NCI-H1105 treated with DMSO at 0.1 percent for 48 hours (cell line): ENCODE measurements at regions not wholly inside any gene's neighbourhood (a gene's known extent, or its start where the extent isn't known, plus 50 kb on each side); places are given as distances from the start of the nearest gene placed in this dataset.
"Not testable (repeated sequence)": the region's sequence is repeated elsewhere in the genome, so short reads cannot be mapped to it uniquely, and the experiment has no call there.

Source experiments
- DNase-seq: peaks from one replicate; lab custom pipeline; 2025; lab: John Stamatoyannopoulos, UW

DNA sequence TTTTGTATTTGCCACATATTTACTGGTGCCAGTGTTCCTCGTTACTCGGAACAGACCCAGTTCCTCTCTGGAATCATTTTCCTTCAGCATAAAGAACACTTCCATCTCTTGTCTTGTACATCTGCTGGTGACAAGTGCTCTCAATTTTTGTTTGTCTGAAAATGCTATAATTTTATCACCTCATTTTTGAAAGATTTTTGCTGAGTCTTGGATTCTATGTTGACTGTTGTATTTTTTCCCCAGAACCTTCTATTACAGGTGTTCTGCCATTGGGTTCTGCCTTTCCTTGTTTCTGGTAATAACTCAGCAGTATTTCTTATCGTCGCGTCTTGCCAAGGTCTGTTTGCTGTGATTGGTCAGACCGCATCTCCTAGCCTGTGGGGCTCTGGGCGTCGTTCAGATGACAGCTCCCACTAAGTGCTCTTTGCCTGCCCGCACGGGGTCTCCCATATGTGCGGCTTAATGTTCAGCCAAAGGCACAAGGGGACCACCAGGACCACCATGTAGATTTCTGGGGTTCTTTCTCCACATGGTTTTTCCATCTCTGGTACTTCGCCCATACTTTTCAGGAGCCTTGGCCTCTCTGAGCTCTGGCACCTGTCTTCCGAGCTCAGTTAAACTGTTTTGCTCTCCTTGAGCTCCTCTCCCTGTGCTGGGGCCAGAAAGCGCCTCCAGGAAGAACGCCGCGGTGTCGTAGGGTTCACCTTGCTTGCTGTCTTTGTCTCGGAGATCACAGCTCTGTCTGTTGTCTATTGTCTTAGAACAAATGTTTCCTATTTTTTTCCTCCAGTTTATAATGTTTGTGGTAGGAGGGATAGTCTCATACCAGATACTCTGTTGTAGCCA, 80.0 kb downstream of the METRNL start:
- DNase-seq, result no peak

DNA sequence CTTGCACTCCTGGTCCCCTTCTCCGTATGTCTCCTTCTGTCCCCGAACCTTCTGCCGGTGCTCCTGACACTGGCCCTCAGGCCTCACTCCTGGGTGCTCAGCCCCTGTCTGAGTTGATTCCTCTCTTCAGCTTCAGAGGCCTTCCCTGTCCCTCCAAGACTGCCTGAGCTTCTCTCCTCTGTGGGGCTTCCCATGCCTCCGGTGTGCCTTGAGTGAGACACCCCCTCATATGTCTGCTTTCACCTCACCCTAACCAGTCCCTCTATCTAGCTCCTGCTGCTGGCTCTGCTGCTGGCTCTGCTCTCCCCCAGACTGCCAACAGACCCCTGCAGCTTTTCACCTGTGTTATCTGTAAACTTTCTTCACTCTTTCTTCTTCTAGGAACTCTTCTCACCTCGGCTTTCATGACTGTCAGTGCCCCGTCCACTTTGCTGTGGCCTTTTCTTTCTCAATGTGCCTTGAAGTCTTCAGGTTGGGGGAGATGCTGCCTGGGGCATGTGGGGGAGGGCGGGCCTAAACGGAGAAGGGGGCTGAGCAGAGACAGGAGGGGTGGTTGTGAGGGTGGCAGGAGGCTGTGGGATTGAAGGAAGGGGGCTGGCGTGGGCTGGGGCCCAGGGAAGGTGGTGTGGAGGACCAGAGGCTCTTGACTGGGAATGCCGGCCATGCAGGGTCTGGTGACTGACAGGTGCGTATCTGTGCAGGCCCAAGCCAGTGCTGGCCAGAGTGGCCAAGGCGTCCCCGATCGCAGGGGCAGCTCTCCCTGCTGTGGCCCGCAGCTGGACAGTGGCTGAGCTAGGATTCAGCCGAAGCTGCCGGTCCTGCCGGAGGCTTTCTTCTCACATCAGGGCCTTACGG, 81.3 kb downstream of the METRNL start:
- no peak for DNase-seq

DNA sequence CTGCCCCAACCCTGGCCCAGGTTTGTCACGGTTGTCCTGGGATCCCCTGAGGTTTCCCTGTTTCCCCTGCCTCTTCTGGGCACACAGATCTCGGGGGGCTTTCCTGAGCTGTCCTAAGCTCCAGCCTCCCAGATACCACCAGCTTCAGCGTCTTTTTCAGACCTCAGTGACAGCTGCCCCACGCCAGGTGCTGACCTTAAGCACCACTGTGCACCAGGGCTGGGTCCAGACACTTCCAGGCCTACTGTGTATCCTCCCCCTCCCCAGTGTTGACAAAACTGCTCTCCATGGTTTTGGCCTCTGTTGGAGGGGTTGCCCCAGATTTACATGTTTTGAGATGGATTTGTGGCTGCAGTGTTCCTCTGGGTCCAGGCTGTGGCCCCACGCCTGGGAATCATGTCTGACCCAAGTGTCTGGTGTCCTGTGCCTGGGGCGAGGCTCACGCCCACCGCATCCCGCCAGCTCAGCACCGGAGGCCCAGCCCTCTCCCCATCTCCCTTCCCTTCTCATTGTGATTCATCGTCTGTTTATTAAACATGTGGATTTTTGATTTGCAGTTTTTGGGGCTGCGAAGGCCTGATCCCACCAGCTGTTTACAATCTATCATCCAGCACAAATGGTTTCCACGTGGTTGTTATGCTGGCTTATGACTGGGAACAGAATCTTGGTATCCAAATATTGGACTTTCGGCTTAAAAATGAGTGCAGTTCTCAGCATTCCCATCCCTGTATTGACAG, 82.1 kb downstream of the METRNL start:
- DNase-seq, result no peak

DNA sequence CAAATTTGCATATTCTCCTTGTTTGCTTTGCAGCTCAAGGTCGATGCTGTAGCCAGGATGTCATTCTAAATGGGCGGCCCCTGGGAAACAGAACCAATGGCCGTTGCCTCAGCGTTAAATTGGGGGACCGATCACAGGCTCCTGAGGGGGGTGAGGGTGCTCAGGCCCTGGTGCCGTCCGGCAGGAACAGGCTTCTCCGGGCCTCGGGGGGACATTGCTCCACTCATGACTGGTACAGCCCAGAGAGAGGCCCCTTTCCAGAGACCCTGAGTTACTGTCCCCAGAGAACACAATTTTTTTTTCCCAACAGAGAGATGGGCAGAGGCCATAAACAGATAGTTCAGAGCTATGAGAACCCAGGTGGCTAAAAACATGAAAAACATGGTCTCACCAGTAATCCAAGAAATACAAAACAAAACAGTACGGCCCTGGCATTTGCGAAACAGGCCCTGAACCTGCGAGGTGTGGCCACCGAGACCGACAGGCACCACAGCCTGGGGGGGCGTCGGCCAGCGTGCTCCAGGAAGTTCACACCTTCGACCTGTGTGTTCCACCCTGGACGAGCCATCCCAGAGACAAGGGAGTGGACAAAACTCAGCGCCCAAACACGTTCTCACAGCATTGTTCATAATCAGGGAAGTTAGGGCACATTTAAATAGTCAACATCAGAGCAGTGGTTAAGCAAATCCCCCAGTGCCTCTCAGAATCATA, 82.8 kb downstream of the METRNL start:
- no peak for DNase-seq

DNA sequence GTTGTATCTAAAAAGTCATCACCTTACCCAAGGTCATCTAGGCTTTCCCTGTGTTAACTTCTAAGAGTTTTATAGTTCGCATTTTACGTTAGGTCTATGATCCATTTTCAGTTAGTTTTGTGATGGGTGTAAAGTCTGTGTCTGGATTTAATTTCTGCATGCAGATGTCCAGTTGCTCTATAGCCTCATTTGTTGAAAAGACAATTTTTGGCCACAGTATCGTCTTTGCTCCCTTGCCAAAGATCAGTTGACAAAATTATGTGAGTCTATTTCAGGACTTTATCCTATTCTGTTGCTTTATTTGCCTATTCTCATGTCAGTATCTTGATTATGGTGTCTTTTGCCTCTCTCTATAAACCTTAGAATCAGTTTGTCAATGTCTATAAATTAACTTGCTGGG, 85.1 kb downstream of the METRNL start:
- no peak for DNase-seq

GRCh38 chr17:83170571-83171260, 91.3 kb downstream of the METRNL start:
- no peak for DNase-seq

GRCh38 chr17:83171661-83172060, 92.3 kb downstream of the METRNL start:
- no peak for DNase-seq

DNA sequence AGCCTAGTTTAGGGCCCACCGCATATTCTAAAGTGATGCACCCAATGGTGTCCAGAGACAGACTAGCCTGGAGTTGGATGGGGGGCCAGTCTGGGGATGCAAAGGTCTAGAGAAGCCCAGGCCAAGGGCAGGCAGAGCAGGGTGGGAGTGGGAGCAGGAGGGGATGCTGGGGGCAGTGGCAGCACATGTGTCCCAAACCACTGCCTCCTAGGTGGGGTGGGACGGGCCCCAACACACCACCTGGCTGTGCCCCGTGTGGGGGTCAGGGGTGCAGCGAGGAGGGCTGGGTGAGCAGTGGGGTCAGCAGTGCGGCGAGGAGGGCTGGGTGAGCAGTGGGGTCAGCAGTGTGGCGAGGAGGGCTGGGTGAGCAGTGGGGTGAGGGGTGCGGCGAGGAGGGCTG, 92.7 kb downstream of the METRNL start:
- not testable (repeated sequence) for DNase-seq

DNA sequence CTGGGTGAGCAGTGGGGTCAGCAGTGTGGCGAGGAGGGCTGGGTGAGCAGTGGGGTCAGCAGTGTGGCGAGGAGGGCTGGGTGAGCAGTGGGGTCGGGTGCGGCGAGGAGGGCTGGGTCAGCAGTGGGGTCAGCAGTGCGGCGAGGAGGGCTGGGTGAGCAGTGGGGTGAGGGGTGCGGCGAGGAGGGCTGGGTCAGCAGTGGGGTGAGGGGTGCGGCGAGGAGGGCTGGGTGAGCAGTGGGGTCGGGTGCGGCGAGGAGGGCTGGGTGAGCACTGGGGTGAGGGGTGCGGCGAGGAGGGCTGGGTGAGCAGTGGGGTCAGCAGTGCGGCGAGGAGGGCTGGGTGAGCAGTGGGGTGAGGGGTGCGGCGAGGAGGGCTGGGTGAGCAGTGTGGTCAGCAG, 93.2 kb downstream of the METRNL start:
- DNase-seq, result not testable (repeated sequence)

DNA sequence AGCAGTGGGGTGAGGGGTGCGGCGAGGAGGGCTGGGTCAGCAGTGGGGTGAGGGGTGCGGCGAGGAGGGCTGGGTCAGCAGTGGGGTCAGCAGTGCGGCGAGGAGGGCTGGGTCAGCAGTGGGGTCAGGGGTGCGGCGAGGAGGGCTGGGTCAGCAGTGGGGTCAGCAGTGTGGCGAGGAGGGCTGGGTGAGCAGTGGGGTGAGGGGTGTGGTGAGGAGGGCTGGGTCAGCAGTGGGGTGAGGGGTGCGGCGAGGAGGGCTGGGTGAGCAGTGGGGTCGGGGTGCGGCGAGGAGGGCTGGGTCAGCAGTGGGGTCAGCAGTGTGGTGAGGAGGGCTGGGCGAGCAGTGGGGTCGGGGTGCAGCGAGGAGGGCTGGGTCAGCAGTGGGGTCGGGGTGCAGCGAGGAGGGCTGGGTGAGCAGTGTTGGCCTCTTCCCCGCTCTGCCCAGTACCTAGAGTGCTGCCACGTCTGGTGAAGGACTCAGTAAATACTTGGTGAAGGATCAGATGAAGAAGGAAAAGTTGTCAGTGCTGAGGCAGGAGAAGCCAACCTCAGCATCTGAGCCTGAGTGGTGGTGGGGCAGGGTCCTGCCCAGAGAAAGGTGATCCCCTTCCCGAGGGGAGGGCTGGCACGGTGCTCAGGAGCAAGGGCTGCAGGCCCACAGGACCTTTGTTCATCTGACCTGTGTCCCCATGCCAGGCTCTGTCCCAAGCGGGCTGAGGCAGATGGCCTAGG, 93.9 kb downstream of the METRNL start:
- not testable (repeated sequence) for DNase-seq

DNA sequence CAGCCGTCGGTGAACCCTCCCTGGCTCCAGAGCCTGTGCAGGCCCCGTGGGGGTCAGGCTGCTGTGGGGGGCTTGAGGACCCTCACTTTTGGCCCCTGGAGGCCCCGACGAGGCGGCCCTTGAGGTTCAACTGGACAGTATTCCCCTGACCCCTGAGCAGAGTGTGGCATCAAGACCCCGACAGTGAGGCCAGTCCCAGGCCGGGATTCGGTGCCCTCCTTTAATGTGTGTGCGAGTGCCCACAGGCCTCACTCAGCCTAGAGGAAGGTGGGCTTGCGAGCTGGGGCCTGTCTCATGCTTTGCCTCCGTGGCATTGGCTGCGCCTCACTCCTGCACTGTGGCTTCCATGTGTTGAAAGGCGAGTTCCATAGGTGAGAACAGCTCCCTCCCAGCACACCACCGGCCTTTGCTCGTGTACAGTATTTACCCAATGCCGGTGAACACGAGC, 94.5 kb downstream of the METRNL start:
- DNase-seq, result no peak

DNA sequence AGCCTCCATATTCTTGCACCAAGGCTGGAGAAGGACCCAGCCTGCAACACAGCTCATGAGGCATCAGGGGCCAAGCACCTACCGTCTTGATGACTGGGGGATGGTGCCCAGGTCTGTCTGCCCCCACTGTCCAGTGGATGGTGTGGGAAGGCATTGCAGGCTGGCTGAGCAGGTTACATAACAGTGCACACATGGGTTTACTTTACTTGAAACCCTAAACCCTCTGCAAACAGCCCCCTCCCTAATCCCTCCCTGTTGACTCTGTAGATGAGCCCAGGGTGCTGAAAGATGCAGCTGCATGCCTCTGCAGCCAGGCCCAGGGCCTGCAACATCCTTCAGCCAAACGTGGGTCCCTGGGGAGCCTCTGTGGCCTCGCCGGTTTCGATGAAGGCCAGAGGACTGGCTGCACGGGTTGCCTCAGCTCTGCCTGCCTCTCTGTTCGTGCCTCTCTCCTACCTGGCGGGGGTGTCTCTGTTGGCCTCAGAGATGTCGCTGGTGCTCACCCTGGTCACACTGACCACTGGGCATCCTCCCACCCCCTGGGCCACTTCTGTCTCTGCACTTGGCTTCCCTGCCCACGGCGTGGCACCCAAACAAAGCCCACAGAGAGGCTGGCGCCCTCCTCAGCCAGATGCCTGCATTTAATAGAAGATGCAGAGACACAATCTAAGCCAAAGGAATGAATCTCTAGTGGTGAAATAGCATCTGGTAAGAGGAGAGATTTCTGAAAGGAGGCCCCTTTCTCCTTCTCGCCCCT, 95.1 kb downstream of the METRNL start:
- DNase-seq, result no peak

DNA sequence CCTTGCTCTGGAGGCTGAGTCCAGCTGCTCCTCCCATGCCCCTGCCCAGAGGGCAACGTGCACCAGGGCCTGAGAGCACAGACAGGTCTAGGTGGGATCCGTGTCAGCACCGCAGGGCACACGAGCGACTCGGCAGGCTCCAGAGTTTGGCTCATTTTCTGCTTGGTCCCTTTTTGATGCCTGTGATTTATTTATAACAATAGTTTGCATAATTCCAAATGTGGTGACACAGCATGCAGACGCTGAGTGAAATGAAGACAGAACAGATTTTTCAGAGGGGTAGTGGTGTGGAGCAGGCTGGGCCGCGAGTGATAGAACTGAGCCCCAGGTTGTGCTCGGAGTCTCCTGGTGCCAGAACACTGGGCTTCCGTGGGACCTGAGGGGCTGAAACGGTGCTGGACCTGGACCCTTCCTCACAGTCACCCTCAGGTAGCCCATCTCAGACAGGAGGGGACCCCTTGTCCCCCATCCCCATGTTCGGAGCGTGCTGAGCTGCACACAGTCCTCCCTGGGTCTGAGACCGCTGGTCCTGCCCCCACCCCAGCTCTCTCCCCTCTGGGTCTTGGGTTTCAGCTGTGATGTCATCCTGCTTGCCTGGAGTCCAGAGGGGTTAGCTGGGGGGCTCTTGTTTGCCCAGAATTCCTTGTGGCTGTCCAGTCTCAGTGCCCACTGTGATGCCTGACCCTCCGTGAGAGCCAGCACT, 95.9 kb downstream of the METRNL start:
- no peak for DNase-seq

GRCh38 chr17:83175822-83176622, 96.6 kb downstream of the METRNL start:
- no peak for DNase-seq

- no peak for DNase-seq
Observed at GRCh38 chr17:83176623-83177583, 97.5 kb downstream of the METRNL start.

- DNase-seq, result no peak
Observed at GRCh38 chr17:83177611-83178532, 98.5 kb downstream of the METRNL start.
